Gastroesophageal sphincter (tissue), 4 donors: ENCODE measurements at regions not wholly inside any gene's neighbourhood (a gene's known extent, or its start where the extent isn't known, plus 50 kb on each side); places are given as distances from the start of the nearest gene placed in this dataset.

Source experiments
- ATAC-seq: fragments of 150-250 bp; one replicate; pipeline ENCODE4 v1.9.1; 2016; ENCODE audit warnings: mild to moderate bottlenecking, moderate library complexity
- H3K27ac ChIP-seq, 4 donors: fragments of 200-600 bp; sonication (generic) in 3 of 4; 1 replicate in 3 of 4; 2 replicates in 1 of 4; pipeline ENCODE4 v1.5.1; 2016 to 2019
- H3K27me3 ChIP-seq: fragments of 200-600 bp; sonication (generic); one replicate; pipeline ENCODE4 v1.5.1; 2019
- H3K36me3 ChIP-seq, 2 donors: fragments of 200-600 bp; sonication (generic); one replicate each; pipeline ENCODE4 v1.5.1; 2019; ENCODE audit warnings: control low read depth in 1 of 2
- H3K4me1 ChIP-seq, 3 donors: fragments of 200-600 bp; sonication (generic); 1 replicate in 2 of 3; 2 replicates in 1 of 3; pipeline ENCODE4 v1.5.1; 2016 to 2019; ENCODE audit warnings: control low read depth in 2 of 3
- H3K4me3 ChIP-seq, 2 donors: fragments of 200-600 bp; sonication (generic); one replicate each; pipeline ENCODE4 v1.5.1; 2019; ENCODE audit warnings: mild to moderate bottlenecking in 1 of 2, moderate library complexity in 1 of 2
- H3K9me3 ChIP-seq, 3 donors: fragments of 200-600 bp; sonication (generic); one replicate each; pipeline ENCODE4 v1.5.1; 2017 to 2019; ENCODE audit warnings: control low read depth in 2 of 3
- EP300 ChIP-seq: sonication (generic); formaldehyde crosslinking; IDR thresholded peaks from one replicate; pipeline ENCODE4 v1.6.1; 2017; ENCODE audit warnings: antibody characterized with exemption, mild to moderate bottlenecking
- POLR2A ChIP-seq, 2 donors: fragments of 450-650 bp; IDR thresholded peaks; one replicate each; pipeline ENCODE4 v1.6.1; 2017; ENCODE audit warnings: antibody characterized with exemption in 2 of 2, mild to moderate bottlenecking in 2 of 2, moderate library complexity in 1 of 2
- POLR2AphosphoS5 ChIP-seq: sonication (generic); formaldehyde crosslinking; IDR thresholded peaks from one replicate; pipeline ENCODE4 v1.6.1; 2017; ENCODE audit warnings: antibody characterized with exemption
- WGBS, 2 donors: methylation state at CpG; one replicate each; pipeline ENCODE4 v1.1.5; 2018; ENCODE audit warnings: low coverage in 1 of 2; 5-methylcytosine and 5-hydroxymethylcytosine counted together
- TF ChIP-seq, protein P1 (sequence below), 4 experiments: fragments of 200-600 bp in 2 of 4; fragments of 450-650 bp in 2 of 4; sonication (generic) in 1 of 4; IDR thresholded peaks; one replicate each; pipeline ENCODE4 v1.5.1; 2017 to 2019; ENCODE audit warnings: antibody characterized with exemption in 4 of 4, mild to moderate bottlenecking in 2 of 4, moderate library complexity in 2 of 4

- TF ChIP-seq, protein P1, sequence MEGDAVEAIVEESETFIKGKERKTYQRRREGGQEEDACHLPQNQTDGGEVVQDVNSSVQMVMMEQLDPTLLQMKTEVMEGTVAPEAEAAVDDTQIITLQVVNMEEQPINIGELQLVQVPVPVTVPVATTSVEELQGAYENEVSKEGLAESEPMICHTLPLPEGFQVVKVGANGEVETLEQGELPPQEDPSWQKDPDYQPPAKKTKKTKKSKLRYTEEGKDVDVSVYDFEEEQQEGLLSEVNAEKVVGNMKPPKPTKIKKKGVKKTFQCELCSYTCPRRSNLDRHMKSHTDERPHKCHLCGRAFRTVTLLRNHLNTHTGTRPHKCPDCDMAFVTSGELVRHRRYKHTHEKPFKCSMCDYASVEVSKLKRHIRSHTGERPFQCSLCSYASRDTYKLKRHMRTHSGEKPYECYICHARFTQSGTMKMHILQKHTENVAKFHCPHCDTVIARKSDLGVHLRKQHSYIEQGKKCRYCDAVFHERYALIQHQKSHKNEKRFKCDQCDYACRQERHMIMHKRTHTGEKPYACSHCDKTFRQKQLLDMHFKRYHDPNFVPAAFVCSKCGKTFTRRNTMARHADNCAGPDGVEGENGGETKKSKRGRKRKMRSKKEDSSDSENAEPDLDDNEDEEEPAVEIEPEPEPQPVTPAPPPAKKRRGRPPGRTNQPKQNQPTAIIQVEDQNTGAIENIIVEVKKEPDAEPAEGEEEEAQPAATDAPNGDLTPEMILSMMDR (IDR thresholded peaks at IDR 0.05), result no peak
- TF ChIP-seq EP300 (no peak), POLR2A (IDR thresholded peaks at IDR 0.05) (no peak), POLR2AphosphoS5 (no peak)
- Histone ChIP-seq H3K9me3 (no peaks in the 10 kb centered on the region), H3K27me3 (no peaks in the 10 kb centered on the region), H3K4me1 (no peaks in the 10 kb centered on the region), H3K4me3 (no peak overlapping the region), H3K36me3 (no peaks in the 10 kb centered on the region), H3K27ac (no peak overlapping the region)
- ATAC-seq, result no peak
- WGBS, 2 donors, result 83 to 93% methylated on average over 2 of the region's 2 CpGs
Observed at GRCh38 chr5:125130591-125130990, 384.2 kb upstream of the ZNF608 start.

DNA sequence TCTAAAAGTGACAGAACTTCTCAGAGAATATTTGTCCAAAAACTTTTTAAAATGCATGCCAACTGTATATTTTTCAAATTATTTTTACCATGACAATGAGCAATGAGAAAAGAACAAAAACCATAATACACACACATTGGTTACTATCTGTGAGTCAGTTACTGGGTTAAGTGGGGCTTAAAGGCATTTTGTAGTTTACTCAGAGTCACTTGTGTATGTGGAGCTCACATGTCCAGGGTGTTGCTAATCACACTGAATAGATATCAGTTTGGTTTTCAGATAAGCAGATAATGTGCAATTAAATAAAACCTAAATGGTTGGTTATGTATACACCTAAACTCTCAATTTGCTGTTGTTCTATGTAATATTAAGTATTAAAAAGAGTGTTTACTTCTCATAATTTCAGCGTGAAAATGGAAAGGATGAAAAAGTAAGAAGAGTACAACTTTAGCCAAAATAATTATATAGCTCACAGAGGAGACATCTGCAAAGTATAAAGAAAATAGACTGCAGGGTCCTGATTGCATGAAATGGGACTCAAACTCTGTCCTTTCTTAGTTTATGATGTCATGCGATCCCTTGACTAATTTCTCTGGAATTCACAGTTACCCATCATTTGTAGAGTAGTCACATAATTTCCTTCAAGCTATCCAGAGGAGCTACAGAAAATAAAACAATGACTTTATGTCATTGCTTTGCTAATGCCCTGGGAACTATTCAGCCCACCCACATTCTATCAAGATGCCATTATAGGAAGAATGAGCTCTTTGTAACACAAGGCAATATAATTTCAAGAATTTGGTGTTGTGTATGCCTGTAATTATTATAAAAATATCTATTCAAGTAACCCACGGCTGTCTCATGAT, 388.0 kb upstream of the ZNF608 start:
- H3K36me3 ChIP-seq, result no peaks in the 10 kb centered on the region
- no peak overlapping the region for H3K27ac ChIP-seq
- ATAC-seq, result no peak
- no peak for TF ChIP-seq POLR2AphosphoS5
- TF ChIP-seq, protein P1 (IDR thresholded peaks at IDR 0.05), result no peak
- TF ChIP-seq EP300, result no peak
- no peak for TF ChIP-seq POLR2A (IDR thresholded peaks at IDR 0.05)
- no peaks in the 10 kb centered on the region for H3K4me1 ChIP-seq
- no peak overlapping the region for H3K4me3 ChIP-seq
- no peaks in the 10 kb centered on the region for H3K27me3 ChIP-seq
- H3K9me3 ChIP-seq, result no peaks in the 10 kb centered on the region
- WGBS, 2 donors, result 46 to 62% methylated on average over 3 of the region's 3 CpGs

DNA sequence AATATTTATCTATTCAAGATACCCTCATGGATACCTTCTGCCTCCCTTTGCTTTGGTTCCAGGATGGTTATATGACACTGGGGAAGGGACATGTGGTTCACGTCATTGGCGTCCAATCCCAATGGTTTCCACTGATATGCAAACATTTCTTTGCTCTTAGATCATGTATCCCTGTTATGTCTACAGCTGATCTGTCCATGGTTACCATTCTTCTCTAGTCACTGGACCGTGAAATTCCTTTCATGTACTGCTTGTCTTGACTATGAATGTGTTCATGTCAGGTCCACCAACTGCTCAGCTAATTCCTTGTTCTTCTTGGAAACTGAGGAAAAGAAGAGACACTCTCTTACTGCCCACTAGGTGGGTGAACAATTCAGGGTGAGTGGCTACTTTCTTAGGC, 391.1 kb upstream of the ZNF608 start:
- no peaks in the 10 kb centered on the region for H3K27me3 ChIP-seq
- no peak for ATAC-seq
- no peak overlapping the region for H3K4me3 ChIP-seq
- H3K9me3 ChIP-seq, result no peaks in the 10 kb centered on the region
- H3K36me3 ChIP-seq, result no peaks in the 10 kb centered on the region
- H3K27ac ChIP-seq, result no peak overlapping the region
- H3K4me1 ChIP-seq, result no peaks in the 10 kb centered on the region
- 92 to 100% methylated on average over 3 of the region's 3 CpGs for WGBS, 2 donors
- TF ChIP-seq, protein P1 (IDR thresholded peaks at IDR 0.05), result no peak
- TF ChIP-seq EP300 (no peak), POLR2A (IDR thresholded peaks at IDR 0.05) (no peak), POLR2AphosphoS5 (no peak)

DNA sequence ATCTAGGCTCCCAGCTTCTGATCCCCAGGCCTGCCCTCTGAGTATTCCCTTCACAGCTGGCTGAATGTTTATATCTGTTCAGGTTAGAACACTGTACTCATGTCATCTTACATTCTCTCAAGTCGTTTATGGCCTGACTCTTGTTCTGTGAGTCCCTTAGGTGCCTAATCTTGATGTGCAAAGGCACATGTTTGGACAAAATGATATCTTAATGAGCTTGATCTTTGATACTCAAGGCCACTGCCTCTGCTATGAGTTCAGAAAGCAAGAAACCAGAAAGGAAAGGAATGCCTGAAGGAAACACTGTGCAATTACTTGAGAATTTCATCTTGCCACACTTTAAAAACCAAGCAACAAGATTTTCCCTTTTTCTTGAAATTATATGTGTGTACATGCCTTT, 391.8 kb upstream of the ZNF608 start:
- Histone ChIP-seq H3K36me3 (no peaks in the 10 kb centered on the region), H3K27me3 (no peaks in the 10 kb centered on the region), H3K27ac (no peak overlapping the region), H3K9me3 (no peaks in the 10 kb centered on the region), H3K4me1 (no peaks in the 10 kb centered on the region), H3K4me3 (no peak overlapping the region)
- TF ChIP-seq, protein P1 (IDR thresholded peaks at IDR 0.05), result no peak
- no peak for TF ChIP-seq POLR2A (IDR thresholded peaks at IDR 0.05)
- 33 to 80% methylated on average over 1 of the region's 1 CpG for WGBS, 2 donors
- ATAC-seq, result no peak

DNA sequence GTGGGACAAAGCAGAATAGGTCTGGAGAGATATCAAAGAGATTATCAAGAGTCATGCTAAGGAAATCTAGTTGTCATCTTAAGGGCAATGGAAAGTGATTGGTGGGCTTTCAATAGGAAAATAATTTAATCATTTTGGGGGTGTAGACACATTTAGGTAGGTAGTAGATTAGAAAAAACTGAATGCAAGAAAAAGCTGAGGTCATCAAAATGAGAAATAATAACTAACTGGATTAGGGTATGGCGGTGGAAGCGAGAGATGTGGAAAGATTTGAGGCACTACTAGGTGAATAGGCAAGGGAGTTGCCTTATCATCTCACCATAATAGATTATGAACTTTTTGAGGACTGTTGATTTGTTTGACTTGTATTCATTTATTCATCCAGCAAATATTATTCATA, 393.2 kb upstream of the ZNF608 start:
- ATAC-seq, result no peak
- Histone ChIP-seq H3K4me3 (no peak overlapping the region), H3K9me3 (no peaks in the 10 kb centered on the region), H3K27ac (no peak overlapping the region), H3K4me1 (no peaks in the 10 kb centered on the region), H3K27me3 (no peaks in the 10 kb centered on the region), H3K36me3 (no peaks in the 10 kb centered on the region)
- TF ChIP-seq POLR2A (IDR thresholded peaks at IDR 0.05) (no peak), EP300 (no peak), POLR2AphosphoS5 (no peak)
- TF ChIP-seq, protein P1 (IDR thresholded peaks at IDR 0.05), result no peak
- WGBS, 2 donors, result 100% methylated on average over 2 of the region's 2 CpGs
